SK-N-SH treated with all-trans-retinoic acid at 6 μM for 48 hours (cell line): ENCODE measurements at regions not wholly inside any gene's neighbourhood (a gene's known extent, or its start where the extent isn't known, plus 50 kb on each side); places are given as distances from the start of the nearest gene placed in this dataset.

ENCODE experiments used
- ATAC-seq: fragments of 200-7000 bp; cut with Tn5 transposase; 3 replicates; pipeline ENCODE4 v1.9.1; 2020; ENCODE audit warnings: mild to moderate bottlenecking, moderate library complexity
- ARNTL ChIP-seq: fragments of 450-650 bp; formaldehyde crosslinking; IDR thresholded peaks from 2 replicates; pipeline ENCODE4 v1.5.0; 2020; ENCODE audit warnings: low read depth, mild to moderate bottlenecking, moderate library complexity, borderline replicate concordance
- BACH2 ChIP-seq: fragments of 250-450 bp; sonication (Bioruptor Pico); IDR thresholded peaks from 2 replicates; pipeline ENCODE4 v1.9.0; 2021; ENCODE audit warnings: mild to moderate bottlenecking, borderline replicate concordance
- CSDC2 ChIP-seq: fragments of 250-450 bp; sonication (Bioruptor Pico); IDR thresholded peaks from 2 replicates; pipeline ENCODE4 v1.5.0; 2020; ENCODE audit warnings: mild to moderate bottlenecking, moderate library complexity
- ESRRG ChIP-seq: fragments of 250-450 bp; sonication (Bioruptor Pico); IDR thresholded peaks from 2 replicates; pipeline ENCODE4 v1.6.1; 2021; ENCODE audit warnings: mild to moderate bottlenecking
- GLIS3 ChIP-seq: fragments of 250-450 bp; sonication (Bioruptor Pico); IDR thresholded peaks from 2 replicates; pipeline ENCODE4 v1.5.0; 2020; ENCODE audit warnings: mild to moderate bottlenecking, moderate library complexity
- OSR1 ChIP-seq: fragments of 250-450 bp; sonication (Bioruptor Pico); IDR thresholded peaks from 2 replicates; pipeline ENCODE4 v1.8.0; 2022; ENCODE audit warnings: moderate library complexity, mild to moderate bottlenecking, inconsistent platforms
- PPARA ChIP-seq: fragments of 250-450 bp; sonication (Bioruptor Pico); IDR thresholded peaks from 2 replicates; pipeline ENCODE4 v1.5.0; 2020; ENCODE audit warnings: mild to moderate bottlenecking, borderline replicate concordance
- RARB ChIP-seq: fragments of 250-450 bp; sonication (Bioruptor Pico); IDR thresholded peaks from 2 replicates; pipeline ENCODE4 v1.8.0; 2021; ENCODE audit warnings: mild to moderate bottlenecking, moderate library complexity
- SNAI2 ChIP-seq: fragments of 250-450 bp; sonication (Bioruptor Pico); IDR thresholded peaks from 2 replicates; pipeline ENCODE4 v1.5.0; 2020; ENCODE audit warnings: mild to moderate bottlenecking, moderate library complexity
- TCF4 ChIP-seq: fragments of 250-450 bp; sonication (Bioruptor Pico); IDR thresholded peaks from 2 replicates; pipeline ENCODE4 v1.8.0; 2021; ENCODE audit warnings: mild to moderate bottlenecking, moderate library complexity, borderline replicate concordance
- TOX ChIP-seq: fragments of 250-450 bp; sonication (Bioruptor Pico); IDR thresholded peaks from 2 replicates; pipeline ENCODE4 v1.8.0; 2021; ENCODE audit warnings: mild to moderate bottlenecking, moderate library complexity, borderline replicate concordance
- ZC3H10 ChIP-seq: fragments of 250-450 bp; sonication (Bioruptor Pico); IDR thresholded peaks from 2 replicates; pipeline ENCODE4 v1.5.1; 2021; ENCODE audit warnings: mild to moderate bottlenecking, moderate library complexity
- ZFP3 ChIP-seq: fragments of 250-450 bp; sonication (Bioruptor Pico); IDR thresholded peaks from 2 replicates; pipeline ENCODE4 v1.5.0; 2020; ENCODE audit warnings: mild to moderate bottlenecking, moderate library complexity
- ZFP30 ChIP-seq: fragments of 450-650 bp; formaldehyde crosslinking; IDR thresholded peaks from 2 replicates; pipeline ENCODE4 v1.5.0; 2022; ENCODE audit warnings: mild to moderate bottlenecking, moderate library complexity
- ZNF565 ChIP-seq: fragments of 450-650 bp; formaldehyde crosslinking; conservative IDR thresholded peaks from 2 replicates; pipeline ENCODE4 v1.5.0; 2020; ENCODE audit warnings: low read depth, mild to moderate bottlenecking, moderate library complexity
- ZNF70 ChIP-seq: fragments of 450-650 bp; formaldehyde crosslinking; IDR thresholded peaks from 2 replicates; pipeline ENCODE4 v1.5.0; 2020; ENCODE audit warnings: mild to moderate bottlenecking, moderate library complexity
- ZNF8 ChIP-seq: fragments of 450-650 bp; formaldehyde crosslinking; IDR thresholded peaks from 2 replicates; pipeline ENCODE4 v1.5.0; 2020; ENCODE audit warnings: mild to moderate bottlenecking, moderate library complexity
- TF ChIP-seq, protein P1 (sequence below): fragments of 250-450 bp; sonication (Bioruptor Pico); IDR thresholded peaks from 2 replicates; pipeline ENCODE4 v1.5.1; 2021; ENCODE audit warnings: mild to moderate bottlenecking, moderate library complexity
- TF ChIP-seq, protein P2 (sequence below): fragments of 250-450 bp; sonication (Bioruptor Pico); IDR thresholded peaks from 2 replicates; pipeline ENCODE4 v1.8.0; 2020; ENCODE audit warnings: mild to moderate bottlenecking, moderate library complexity, borderline replicate concordance
- TF ChIP-seq, protein P3 (sequence below): fragments of 250-450 bp; sonication (Bioruptor Pico); IDR thresholded peaks from 2 replicates; pipeline ENCODE4 v1.5.1; 2020; ENCODE audit warnings: low read depth, mild to moderate bottlenecking, moderate library complexity
- TF ChIP-seq, protein P4 (sequence below): fragments of 250-450 bp; sonication (Bioruptor Pico); IDR thresholded peaks from 2 replicates; pipeline ENCODE4 v1.8.0; 2021; ENCODE audit warnings: low read depth, mild to moderate bottlenecking, moderate library complexity, borderline replicate concordance

DNA sequence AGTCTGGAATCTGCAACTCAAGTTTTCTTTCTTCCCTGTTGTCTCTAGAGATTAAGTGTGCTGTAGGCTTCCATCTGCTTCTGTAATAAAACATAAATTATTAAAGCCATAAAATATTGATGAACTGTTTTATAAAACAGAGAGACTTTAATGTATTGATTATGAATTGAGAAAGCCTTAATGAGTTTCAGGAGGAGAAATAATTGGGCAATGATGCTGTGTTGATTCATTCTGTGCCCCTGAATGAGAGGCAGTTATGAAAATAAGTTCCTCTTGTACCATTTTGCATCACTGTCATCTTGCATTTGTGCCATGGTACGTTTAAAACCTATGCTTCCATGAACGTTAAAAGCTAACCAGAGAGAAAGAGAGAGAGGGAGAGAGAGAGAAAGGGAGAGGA is 194.1 kb upstream of the LARGE1 start:
- no peak for TF ChIP-seq ZFP3 (CRISPR knock-in tag)
- TF ChIP-seq PPARA (CRISPR knock-in tag) = no peak
- no peak for TF ChIP-seq SNAI2 (CRISPR knock-in tag)
- TF ChIP-seq OSR1 = no peak
- no peak for TF ChIP-seq ZFP30 (CRISPR knock-in tag)
- TF ChIP-seq, protein P1, sequence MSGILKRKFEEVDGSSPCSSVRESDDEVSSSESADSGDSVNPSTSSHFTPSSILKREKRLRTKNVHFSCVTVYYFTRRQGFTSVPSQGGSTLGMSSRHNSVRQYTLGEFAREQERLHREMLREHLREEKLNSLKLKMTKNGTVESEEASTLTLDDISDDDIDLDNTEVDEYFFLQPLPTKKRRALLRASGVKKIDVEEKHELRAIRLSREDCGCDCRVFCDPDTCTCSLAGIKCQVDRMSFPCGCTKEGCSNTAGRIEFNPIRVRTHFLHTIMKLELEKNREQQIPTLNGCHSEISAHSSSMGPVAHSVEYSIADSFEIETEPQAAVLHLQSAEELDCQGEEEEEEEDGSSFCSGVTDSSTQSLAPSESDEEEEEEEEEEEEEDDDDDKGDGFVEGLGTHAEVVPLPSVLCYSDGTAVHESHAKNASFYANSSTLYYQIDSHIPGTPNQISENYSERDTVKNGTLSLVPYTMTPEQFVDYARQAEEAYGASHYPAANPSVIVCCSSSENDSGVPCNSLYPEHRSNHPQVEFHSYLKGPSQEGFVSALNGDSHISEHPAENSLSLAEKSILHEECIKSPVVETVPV = no peak
- no peak for TF ChIP-seq RARB
- no peak for TF ChIP-seq TCF4 (CRISPR knock-in tag)
- TF ChIP-seq TOX (CRISPR knock-in tag) = no peak
- TF ChIP-seq ESRRG = no peak
- no peak for TF ChIP-seq BACH2 (CRISPR knock-in tag)
- TF ChIP-seq ZNF70 (CRISPR knock-in tag) = no peak
- TF ChIP-seq, protein P2, sequence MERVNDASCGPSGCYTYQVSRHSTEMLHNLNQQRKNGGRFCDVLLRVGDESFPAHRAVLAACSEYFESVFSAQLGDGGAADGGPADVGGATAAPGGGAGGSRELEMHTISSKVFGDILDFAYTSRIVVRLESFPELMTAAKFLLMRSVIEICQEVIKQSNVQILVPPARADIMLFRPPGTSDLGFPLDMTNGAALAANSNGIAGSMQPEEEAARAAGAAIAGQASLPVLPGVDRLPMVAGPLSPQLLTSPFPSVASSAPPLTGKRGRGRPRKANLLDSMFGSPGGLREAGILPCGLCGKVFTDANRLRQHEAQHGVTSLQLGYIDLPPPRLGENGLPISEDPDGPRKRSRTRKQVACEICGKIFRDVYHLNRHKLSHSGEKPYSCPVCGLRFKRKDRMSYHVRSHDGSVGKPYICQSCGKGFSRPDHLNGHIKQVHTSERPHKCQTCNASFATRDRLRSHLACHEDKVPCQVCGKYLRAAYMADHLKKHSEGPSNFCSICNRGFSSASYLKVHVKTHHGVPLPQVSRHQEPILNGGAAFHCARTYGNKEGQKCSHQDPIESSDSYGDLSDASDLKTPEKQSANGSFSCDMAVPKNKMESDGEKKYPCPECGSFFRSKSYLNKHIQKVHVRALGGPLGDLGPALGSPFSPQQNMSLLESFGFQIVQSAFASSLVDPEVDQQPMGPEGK (CRISPR knock-in tag) = no peak
- no peak for TF ChIP-seq CSDC2 (CRISPR knock-in tag)
- TF ChIP-seq ARNTL (CRISPR knock-in tag) = no peak
- ATAC-seq = no peak

DNA sequence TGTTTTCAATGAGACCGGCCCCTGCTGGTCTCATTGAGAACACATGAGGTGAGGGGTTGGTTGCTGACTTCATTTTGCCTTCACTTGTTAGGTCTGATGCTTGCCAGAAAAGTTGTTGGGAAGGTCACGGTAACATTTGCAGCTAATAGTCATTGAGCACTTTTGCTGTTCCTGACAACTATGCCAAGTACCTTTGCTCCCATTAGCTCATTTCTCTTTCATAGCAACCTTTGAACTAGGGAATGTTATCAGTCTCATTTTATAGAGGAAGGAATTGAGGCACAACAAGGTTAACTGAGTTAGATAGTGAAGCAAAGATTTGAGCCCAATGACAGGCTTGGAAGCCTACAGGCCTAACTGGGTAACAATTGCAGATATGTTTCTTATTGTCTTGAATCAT is 195.4 kb upstream of the LARGE1 start:
- TF ChIP-seq OSR1 (no peak), RARB (no peak), PPARA (CRISPR knock-in tag) (no peak), ZC3H10 (CRISPR knock-in tag) (no peak), ZNF565 (CRISPR knock-in tag) (no peak), TOX (CRISPR knock-in tag) (no peak)
- ATAC-seq = no peak

DNA sequence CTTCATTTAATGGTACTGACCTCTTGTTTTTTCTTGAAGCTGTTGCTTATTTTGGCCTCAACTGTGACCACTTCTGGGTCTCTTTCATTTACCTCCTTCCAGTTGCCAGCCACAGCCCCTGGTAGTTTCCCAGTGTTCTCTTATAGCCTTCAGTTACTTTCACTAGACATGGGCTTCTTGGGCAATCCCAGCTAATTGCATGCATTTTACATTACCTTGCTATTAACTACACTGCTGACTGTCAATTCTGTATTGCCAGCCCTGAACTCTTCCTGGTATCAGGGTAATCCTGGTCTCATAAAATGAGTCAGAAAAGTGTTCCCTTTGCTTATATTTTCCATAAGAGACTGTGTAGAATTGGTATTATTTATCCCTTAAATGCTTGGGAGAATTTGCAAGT is 195.8 kb upstream of the LARGE1 start:
- no peak for ATAC-seq
- TF ChIP-seq PPARA (CRISPR knock-in tag) = no peak
- TF ChIP-seq ZFP30 (CRISPR knock-in tag) = no peak
- no peak for TF ChIP-seq TOX (CRISPR knock-in tag)
- TF ChIP-seq, protein P3, sequence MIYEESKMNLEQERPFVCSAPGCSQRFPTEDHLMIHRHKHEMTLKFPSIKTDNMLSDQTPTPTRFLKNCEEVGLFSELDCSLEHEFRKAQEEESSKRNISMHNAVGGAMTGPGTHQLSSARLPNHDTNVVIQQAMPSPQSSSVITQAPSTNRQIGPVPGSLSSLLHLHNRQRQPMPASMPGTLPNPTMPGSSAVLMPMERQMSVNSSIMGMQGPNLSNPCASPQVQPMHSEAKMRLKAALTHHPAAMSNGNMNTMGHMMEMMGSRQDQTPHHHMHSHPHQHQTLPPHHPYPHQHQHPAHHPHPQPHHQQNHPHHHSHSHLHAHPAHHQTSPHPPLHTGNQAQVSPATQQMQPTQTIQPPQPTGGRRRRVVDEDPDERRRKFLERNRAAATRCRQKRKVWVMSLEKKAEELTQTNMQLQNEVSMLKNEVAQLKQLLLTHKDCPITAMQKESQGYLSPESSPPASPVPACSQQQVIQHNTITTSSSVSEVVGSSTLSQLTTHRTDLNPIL (CRISPR knock-in tag) = no peak
- TF ChIP-seq, protein P2 (CRISPR knock-in tag) = no peak
- no peak for TF ChIP-seq ZFP3 (CRISPR knock-in tag)
- TF ChIP-seq ZC3H10 (CRISPR knock-in tag) = no peak
- no peak for TF ChIP-seq ESRRG
- TF ChIP-seq GLIS3 (CRISPR knock-in tag) = no peak
- no peak for TF ChIP-seq ZNF8 (CRISPR knock-in tag)
- TF ChIP-seq CSDC2 (CRISPR knock-in tag) = no peak
- TF ChIP-seq, protein P4, sequence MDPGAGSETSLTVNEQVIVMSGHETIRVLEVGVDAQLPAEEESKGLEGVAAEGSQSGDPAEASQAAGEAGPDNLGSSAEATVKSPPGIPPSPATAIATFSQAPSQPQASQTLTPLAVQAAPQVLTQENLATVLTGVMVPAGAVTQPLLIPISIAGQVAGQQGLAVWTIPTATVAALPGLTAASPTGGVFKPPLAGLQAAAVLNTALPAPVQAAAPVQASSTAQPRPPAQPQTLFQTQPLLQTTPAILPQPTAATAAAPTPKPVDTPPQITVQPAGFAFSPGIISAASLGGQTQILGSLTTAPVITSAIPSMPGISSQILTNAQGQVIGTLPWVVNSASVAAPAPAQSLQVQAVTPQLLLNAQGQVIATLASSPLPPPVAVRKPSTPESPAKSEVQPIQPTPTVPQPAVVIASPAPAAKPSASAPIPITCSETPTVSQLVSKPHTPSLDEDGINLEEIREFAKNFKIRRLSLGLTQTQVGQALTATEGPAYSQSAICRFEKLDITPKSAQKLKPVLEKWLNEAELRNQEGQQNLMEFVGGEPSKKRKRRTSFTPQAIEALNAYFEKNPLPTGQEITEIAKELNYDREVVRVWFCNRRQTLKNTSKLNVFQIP = no peak

DNA sequence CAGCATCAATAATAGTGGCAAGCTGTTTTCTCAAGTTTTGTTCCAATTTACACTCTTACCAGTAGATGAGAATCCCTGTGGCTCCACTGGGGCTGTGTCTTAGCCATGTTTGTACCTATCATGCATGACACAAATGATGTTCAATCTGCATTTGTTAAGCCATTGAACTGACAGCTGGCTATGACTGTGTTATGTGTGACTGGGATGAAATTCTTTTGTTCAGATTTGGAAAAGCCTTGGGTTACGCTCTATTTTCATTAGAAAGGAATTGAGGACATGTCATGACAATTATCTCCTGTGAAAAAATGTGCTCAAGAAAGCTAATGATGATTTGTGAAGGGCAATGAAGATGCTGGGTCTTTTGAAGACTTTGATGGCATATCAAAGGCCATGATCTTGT is 201.8 kb upstream of the LARGE1 start:
- TF ChIP-seq GLIS3 (CRISPR knock-in tag) (no peak), SNAI2 (CRISPR knock-in tag) (no peak), TOX (CRISPR knock-in tag) (no peak), RARB (no peak), ZNF8 (CRISPR knock-in tag) (no peak), ZFP3 (CRISPR knock-in tag) (no peak)
- ATAC-seq = no peak
